ENCODE measurements at regions not wholly inside any gene's neighbourhood (a gene's known extent, or its start where the extent isn't known, plus 50 kb on each side); places are given as distances from the start of the nearest gene placed in this dataset.

- no peaks in the 10 kb centered on the region for H4K20me1 ChIP-seq (ENCODE audit: insufficient read depth, poor library complexity, severe bottlenecking)
- TF ChIP-seq CTCF (IDR thresholded peaks at IDR 0.05; ENCODE audit: poor library complexity) (no peak), EZH2phosphoT487 (IDR thresholded peaks at IDR 0.05; ENCODE audit: low read depth, severe bottlenecking, unreplicated experiment) (no peak), EZH2 (IDR thresholded peaks at IDR 0.05; ENCODE audit: borderline replicate concordance) (no peak)
- H2AFZ ChIP-seq: no peak overlapping the region
- WGBS (ENCODE audit: low lambda C conversion rate, missing lambda C conversion rate): 81% methylated on average over 5 of the region's 5 CpGs
- no peaks in the 10 kb centered on the region for H3K36me3 ChIP-seq (replicated peaks; ENCODE audit: insufficient read depth, low read depth)
- no peak overlapping the region for H3K4me3 ChIP-seq
- H3K27me3 ChIP-seq: no peaks in the 10 kb centered on the region
- H3K4me2 ChIP-seq: no peak overlapping the region
- no peaks in the 10 kb centered on the region for H3K9me2 ChIP-seq (replicated peaks; ENCODE audit: insufficient read depth)
- H3K27ac ChIP-seq: no peak overlapping the region
- H3K79me2 ChIP-seq: no peaks in the 10 kb centered on the region
- DNase-seq (ENCODE audit: low spot score): no peak
- H3K4me1 ChIP-seq (ENCODE audit: insufficient read depth): no peaks in the 10 kb centered on the region
- no peaks in the 10 kb centered on the region for H3K9me3 ChIP-seq (ENCODE audit: low read depth)
These were observed 193.3 kb downstream of the SMC2 start for GRCh38 chr9:104287253-104287878.

- no peak overlapping the region for H2AFZ ChIP-seq
- no peaks in the 10 kb centered on the region for H3K9me2 ChIP-seq (replicated peaks; ENCODE audit: insufficient read depth)
- no peaks in the 10 kb centered on the region for H3K36me3 ChIP-seq (replicated peaks; ENCODE audit: insufficient read depth, low read depth)
- H3K27me3 ChIP-seq: no peaks in the 10 kb centered on the region
- H3K4me1 ChIP-seq (ENCODE audit: insufficient read depth): no peaks in the 10 kb centered on the region
- no peaks in the 10 kb centered on the region for H4K20me1 ChIP-seq (ENCODE audit: insufficient read depth, poor library complexity, severe bottlenecking)
- H3K79me2 ChIP-seq: no peaks in the 10 kb centered on the region
- WGBS (ENCODE audit: low lambda C conversion rate, missing lambda C conversion rate): 88% methylated on average over 4 of the region's 4 CpGs
- no peak for DNase-seq (ENCODE audit: low spot score)
- no peaks in the 10 kb centered on the region for H3K9me3 ChIP-seq (ENCODE audit: low read depth)
- no peak overlapping the region for H3K27ac ChIP-seq
- TF ChIP-seq EZH2 (IDR thresholded peaks at IDR 0.05; ENCODE audit: borderline replicate concordance): no peak
- no peak for TF ChIP-seq CTCF (IDR thresholded peaks at IDR 0.05; ENCODE audit: poor library complexity)
- H3K4me2 ChIP-seq: no peak overlapping the region
- H3K4me3 ChIP-seq: no peak overlapping the region
These were observed 199.8 kb downstream of the SMC2 start for GRCh38 chr9:104293877-104294276.

- 77% methylated on average over 1 of the region's 1 CpG for WGBS (ENCODE audit: low lambda C conversion rate, missing lambda C conversion rate)
- no peak overlapping the region for H2AFZ ChIP-seq
These were observed 203.9 kb upstream of the OR13F1 start for GRCh38 chr9:104300124-104300523.

More at GRCh38 chr9:104300124-104300523, 203.9 kb upstream of the OR13F1 start:
- H3K4me2 ChIP-seq: no peak overlapping the region
- no peaks in the 10 kb centered on the region for H3K9me3 ChIP-seq (ENCODE audit: low read depth)
- no peak for TF ChIP-seq EZH2phosphoT487 (IDR thresholded peaks at IDR 0.05; ENCODE audit: low read depth, severe bottlenecking, unreplicated experiment)
- TF ChIP-seq EZH2 (IDR thresholded peaks at IDR 0.05; ENCODE audit: borderline replicate concordance): no peak
- no peak for TF ChIP-seq CTCF (IDR thresholded peaks at IDR 0.05; ENCODE audit: poor library complexity)
- no peaks in the 10 kb centered on the region for H3K27me3 ChIP-seq
- no peak overlapping the region for H3K27ac ChIP-seq
- no peaks in the 10 kb centered on the region for H3K36me3 ChIP-seq (replicated peaks; ENCODE audit: insufficient read depth, low read depth)
- no peak overlapping the region for H3K4me3 ChIP-seq
- no peaks in the 10 kb centered on the region for H3K4me1 ChIP-seq (ENCODE audit: insufficient read depth)
- no peak for DNase-seq (ENCODE audit: low spot score)
- no peaks in the 10 kb centered on the region for H4K20me1 ChIP-seq (ENCODE audit: insufficient read depth, poor library complexity, severe bottlenecking)
- H3K9me2 ChIP-seq (replicated peaks; ENCODE audit: insufficient read depth): no peaks in the 10 kb centered on the region
- no peaks in the 10 kb centered on the region for H3K79me2 ChIP-seq

Measured in hepatocyte (in vitro differentiated cells).